ENCODE measurements at regions not wholly inside any gene's neighbourhood (a gene's known extent, or its start where the extent isn't known, plus 50 kb on each side); places are given as distances from the start of the nearest gene placed in this dataset.

GRCh38 chr21:16634515-16634914 is 878.3 kb upstream of the CXADR start:
- Histone ChIP-seq H3K4me1 (peaks cover 0 to 22% (median 0%) of the 10 kb centered on the region in 4 donors), H3K27ac (peak overlapping the region in 2 of 4 donors; percentile 41 to 46), H3K4me3 (no peak overlapping the region), H3K27me3 (no peaks in the 10 kb centered on the region), H3K36me3 (peaks cover 0 to 13% (median 0%) of the 10 kb centered on the region in 3 donors), H3K9me3 (no peaks in the 10 kb centered on the region)
- TF ChIP-seq CTCF (IDR thresholded peaks at IDR 0.05), result no peak
- no peak for TF ChIP-seq EP300 (IDR thresholded peaks at IDR 0.05)
- TF ChIP-seq POLR2A (IDR thresholded peaks at IDR 0.05), result no peak
- WGBS, 2 donors, result 44 to 53% methylated on average over 4 of the region's 4 CpGs
- no peak for DNase-seq (ENCODE audit: low spot score in 2 of 2)

GRCh38 chr21:16640297-16641027 is 872.4 kb upstream of the CXADR start:
- TF ChIP-seq EP300 (IDR thresholded peaks at IDR 0.05) (no peak), CTCF (IDR thresholded peaks at IDR 0.05) (no peak), POLR2A (IDR thresholded peaks at IDR 0.05) (no peak)
- Histone ChIP-seq H3K4me1 (no peaks in the 10 kb centered on the region), H3K27ac (no peak overlapping the region), H3K36me3 (no peaks in the 10 kb centered on the region), H3K27me3 (no peaks in the 10 kb centered on the region), H3K4me3 (no peak overlapping the region), H3K9me3 (peaks cover 0 to 7% (median 0%) of the 10 kb centered on the region in 4 donors)
- no peak for DNase-seq (ENCODE audit: low spot score in 2 of 2)
- 84 to 89% methylated on average over 3 of the region's 3 CpGs for WGBS, 2 donors

DNA sequence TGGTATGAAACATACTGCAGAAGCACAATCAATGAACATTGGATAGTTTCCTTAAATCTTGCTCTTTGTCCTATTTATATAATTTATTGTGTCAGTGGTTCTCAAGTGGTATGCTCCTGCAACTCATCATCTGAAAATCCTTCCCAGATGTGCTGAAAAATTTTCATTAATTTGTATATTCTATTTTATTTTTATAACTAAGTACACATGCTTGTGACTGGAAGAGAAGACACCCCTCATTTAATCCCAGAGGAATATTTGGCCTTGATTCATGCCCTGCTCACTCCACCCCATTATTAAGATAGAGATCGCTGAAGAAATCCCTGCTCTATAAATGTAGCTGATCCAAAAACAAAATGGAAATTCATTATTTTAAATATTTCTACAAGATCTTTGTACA is 870.5 kb upstream of the CXADR start:
- TF ChIP-seq POLR2A (IDR thresholded peaks at IDR 0.05), result no peak
- no peak for TF ChIP-seq CTCF (IDR thresholded peaks at IDR 0.05)
- TF ChIP-seq EP300 (IDR thresholded peaks at IDR 0.05), result no peak
- H3K27ac ChIP-seq, result no peak overlapping the region
- WGBS, 2 donors, result 63 to 64% methylated on average over 1 of the region's 1 CpG
- no peaks in the 10 kb centered on the region for H3K27me3 ChIP-seq
- H3K9me3 ChIP-seq, result peaks cover 0 to 7% (median 0%) of the 10 kb centered on the region in 4 donors
- DNase-seq (ENCODE audit: low spot score in 2 of 2), result no peak
- no peaks in the 10 kb centered on the region for H3K4me1 ChIP-seq
- no peak overlapping the region for H3K4me3 ChIP-seq
- H3K36me3 ChIP-seq, result no peaks in the 10 kb centered on the region

GRCh38 chr21:16644685-16645084 is 868.2 kb upstream of the CXADR start:
- TF ChIP-seq EP300 (IDR thresholded peaks at IDR 0.05) (no peak), POLR2A (IDR thresholded peaks at IDR 0.05) (no peak), CTCF (IDR thresholded peaks at IDR 0.05) (no peak)
- H3K27ac ChIP-seq, result no peak overlapping the region
- no peak for DNase-seq (ENCODE audit: low spot score in 2 of 2)
- no peaks in the 10 kb centered on the region for H3K4me1 ChIP-seq
- H3K36me3 ChIP-seq, result no peaks in the 10 kb centered on the region
- no peaks in the 10 kb centered on the region for H3K27me3 ChIP-seq
- H3K9me3 ChIP-seq, result peaks cover 0 to 7% (median 0%) of the 10 kb centered on the region in 4 donors
- H3K4me3 ChIP-seq, result no peak overlapping the region
- WGBS, 2 donors, result 72% methylated on average over 3 of the region's 3 CpGs

GRCh38 chr21:16650714-16651366 is 862.0 kb upstream of the CXADR start:
- TF ChIP-seq POLR2A (IDR thresholded peaks at IDR 0.05) (no peak), EP300 (IDR thresholded peaks at IDR 0.05) (no peak), CTCF (IDR thresholded peaks at IDR 0.05) (no peak)
- Histone ChIP-seq H3K9me3 (no peaks in the 10 kb centered on the region), H3K4me3 (no peak overlapping the region), H3K4me1 (no peaks in the 10 kb centered on the region), H3K27ac (no peak overlapping the region), H3K36me3 (no peaks in the 10 kb centered on the region), H3K27me3 (no peaks in the 10 kb centered on the region)
- WGBS, 2 donors, result 88 to 89% methylated on average over 7 of the region's 7 CpGs
- no peak for DNase-seq (ENCODE audit: low spot score in 2 of 2)
